ENCODE measurements at regions not wholly inside any gene's neighbourhood (a gene's known extent, or its start where the extent isn't known, plus 50 kb on each side); places are given as distances from the start of the nearest gene placed in this dataset.

GRCh38 chr9:101993771-101994170 lies 255.3 kb upstream of the GRIN3A start:
- TF ChIP-seq, protein P1, sequence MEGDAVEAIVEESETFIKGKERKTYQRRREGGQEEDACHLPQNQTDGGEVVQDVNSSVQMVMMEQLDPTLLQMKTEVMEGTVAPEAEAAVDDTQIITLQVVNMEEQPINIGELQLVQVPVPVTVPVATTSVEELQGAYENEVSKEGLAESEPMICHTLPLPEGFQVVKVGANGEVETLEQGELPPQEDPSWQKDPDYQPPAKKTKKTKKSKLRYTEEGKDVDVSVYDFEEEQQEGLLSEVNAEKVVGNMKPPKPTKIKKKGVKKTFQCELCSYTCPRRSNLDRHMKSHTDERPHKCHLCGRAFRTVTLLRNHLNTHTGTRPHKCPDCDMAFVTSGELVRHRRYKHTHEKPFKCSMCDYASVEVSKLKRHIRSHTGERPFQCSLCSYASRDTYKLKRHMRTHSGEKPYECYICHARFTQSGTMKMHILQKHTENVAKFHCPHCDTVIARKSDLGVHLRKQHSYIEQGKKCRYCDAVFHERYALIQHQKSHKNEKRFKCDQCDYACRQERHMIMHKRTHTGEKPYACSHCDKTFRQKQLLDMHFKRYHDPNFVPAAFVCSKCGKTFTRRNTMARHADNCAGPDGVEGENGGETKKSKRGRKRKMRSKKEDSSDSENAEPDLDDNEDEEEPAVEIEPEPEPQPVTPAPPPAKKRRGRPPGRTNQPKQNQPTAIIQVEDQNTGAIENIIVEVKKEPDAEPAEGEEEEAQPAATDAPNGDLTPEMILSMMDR (IDR thresholded peaks at IDR 0.05), result no peak
- TF ChIP-seq EZH2phosphoT487 (IDR thresholded peaks at IDR 0.05) (no peak), EZH2 (IDR thresholded peaks at IDR 0.05) (no peak)

All from neural progenitor cell (in vitro differentiated cells).